Nucleus accumbens (tissue), 56 donors: ENCODE measurements at regions not wholly inside any gene's neighbourhood (a gene's known extent, or its start where the extent isn't known, plus 50 kb on each side); places are given as distances from the start of the nearest gene placed in this dataset.
A peak's percentile ranks its signal among the peaks of the same experiment; 100 is the strongest.

ENCODE experiments used
- DNase-seq, 56 donors: peaks; one replicate each; lab custom pipeline; 2025; lab: John Stamatoyannopoulos, UW

GRCh38 chr17:17398188-17398942 lies 78.4 kb upstream of the MED9 start:
- DNase-seq: peak in 6 of 56 donors; percentile 14 to 46 (median 19)

GRCh38 chr17:17398943-17399926 lies 77.6 kb upstream of the MED9 start:
- no peak for DNase-seq

GRCh38 chr17:17400070-17400469 lies 76.7 kb upstream of the MED9 start:
- DNase-seq: peak in 13 of 56 donors; percentile 18 to 59 (median 42)

GRCh38 chr17:17400566-17401184 lies 76.1 kb upstream of the MED9 start:
- no peak for DNase-seq

- peak in 7 of 56 donors; percentile 12 to 46 (median 27) for DNase-seq
Measured at GRCh38 chr17:17401271-17401781, 75.5 kb upstream of the MED9 start.

GRCh38 chr17:17402558-17402957 lies 74.2 kb upstream of the MED9 start:
- no peak for DNase-seq

- no peak for DNase-seq
Measured at GRCh38 chr17:17403065-17403464, 73.7 kb upstream of the MED9 start.

- DNase-seq: peak in 15 of 56 donors; percentile 9 to 55 (median 18)
Measured at GRCh38 chr17:17403899-17404576, 72.8 kb upstream of the MED9 start.

- no peak for DNase-seq
Measured at GRCh38 chr17:17405673-17406072, 71.1 kb upstream of the MED9 start.

- no peak for DNase-seq
Measured at GRCh38 chr17:17406225-17406624, 70.6 kb upstream of the MED9 start.

GRCh38 chr17:17408236-17408794 lies 68.5 kb upstream of the MED9 start:
- no peak for DNase-seq

GRCh38 chr17:17410357-17410756 lies 66.4 kb upstream of the MED9 start:
- peak in 1 of 56 donors; percentile 16 for DNase-seq

- no peak for DNase-seq
Measured at GRCh38 chr17:17411692-17412091, 65.1 kb upstream of the MED9 start.

- no peak for DNase-seq
Measured at GRCh38 chr17:17412326-17412725, 64.5 kb upstream of the MED9 start.

- no peak for DNase-seq
Measured at GRCh38 chr17:17413215-17413792, 63.5 kb upstream of the MED9 start.

- no peak for DNase-seq
Measured at GRCh38 chr17:17413821-17414220, 63.0 kb upstream of the MED9 start.

- peak in 31 of 56 donors; percentile 7 to 78 (median 41) for DNase-seq
Measured at GRCh38 chr17:17414341-17414805, 62.4 kb upstream of the MED9 start.

- no peak for DNase-seq
Measured at GRCh38 chr17:17415006-17415405, 61.8 kb upstream of the MED9 start.

- DNase-seq: peak in 10 of 56 donors; percentile 19 to 51 (median 28)
Measured at GRCh38 chr17:17416007-17416399, 60.8 kb upstream of the MED9 start.
